Astrocyte (in vitro differentiated cells and primary cell): ENCODE measurements at regions not wholly inside any gene's neighbourhood (a gene's known extent, or its start where the extent isn't known, plus 50 kb on each side); places are given as distances from the start of the nearest gene placed in this dataset.

Experiments used
- EZH2 ChIP-seq: IDR thresholded peaks from 2 replicates; pipeline ENCODE4 v1.6.1; 2012; ENCODE audit warnings: mild to moderate bottlenecking, low read length, inconsistent platforms; ENCODE audit not compliant: insufficient read depth
- TF ChIP-seq, protein P1 (sequence below): IDR thresholded peaks from 2 replicates; pipeline ENCODE4 v1.5.1; 2011; ENCODE audit warnings: low read depth, mild to moderate bottlenecking, inconsistent platforms, low read length, moderate library complexity; ENCODE audit not compliant: insufficient read depth

DNA sequence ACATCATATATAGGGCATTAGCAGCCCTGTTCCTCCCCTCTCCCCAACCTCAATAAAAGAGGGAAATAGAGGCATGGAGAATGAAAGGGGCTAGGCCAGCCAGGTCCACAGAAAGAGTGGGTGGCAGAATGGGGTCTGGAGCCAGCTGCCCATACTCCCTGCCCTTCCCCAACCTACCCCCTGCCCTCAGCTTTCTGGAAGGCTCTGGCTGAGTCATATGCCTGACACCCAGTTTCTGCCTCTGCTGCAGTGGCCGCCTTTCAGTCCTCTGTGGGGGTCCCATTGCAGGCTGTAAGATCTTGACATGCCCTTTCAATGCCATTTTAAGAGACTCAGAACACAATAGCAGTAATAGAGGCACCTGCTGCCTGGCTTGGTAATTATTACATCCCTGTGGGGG, 95.7 kb downstream of the LINGO1 start:
- TF ChIP-seq, protein P1, sequence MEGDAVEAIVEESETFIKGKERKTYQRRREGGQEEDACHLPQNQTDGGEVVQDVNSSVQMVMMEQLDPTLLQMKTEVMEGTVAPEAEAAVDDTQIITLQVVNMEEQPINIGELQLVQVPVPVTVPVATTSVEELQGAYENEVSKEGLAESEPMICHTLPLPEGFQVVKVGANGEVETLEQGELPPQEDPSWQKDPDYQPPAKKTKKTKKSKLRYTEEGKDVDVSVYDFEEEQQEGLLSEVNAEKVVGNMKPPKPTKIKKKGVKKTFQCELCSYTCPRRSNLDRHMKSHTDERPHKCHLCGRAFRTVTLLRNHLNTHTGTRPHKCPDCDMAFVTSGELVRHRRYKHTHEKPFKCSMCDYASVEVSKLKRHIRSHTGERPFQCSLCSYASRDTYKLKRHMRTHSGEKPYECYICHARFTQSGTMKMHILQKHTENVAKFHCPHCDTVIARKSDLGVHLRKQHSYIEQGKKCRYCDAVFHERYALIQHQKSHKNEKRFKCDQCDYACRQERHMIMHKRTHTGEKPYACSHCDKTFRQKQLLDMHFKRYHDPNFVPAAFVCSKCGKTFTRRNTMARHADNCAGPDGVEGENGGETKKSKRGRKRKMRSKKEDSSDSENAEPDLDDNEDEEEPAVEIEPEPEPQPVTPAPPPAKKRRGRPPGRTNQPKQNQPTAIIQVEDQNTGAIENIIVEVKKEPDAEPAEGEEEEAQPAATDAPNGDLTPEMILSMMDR, result no peak
- no peak for TF ChIP-seq EZH2
